Head of caudate nucleus (tissue), 42 donors: ENCODE measurements at regions not wholly inside any gene's neighbourhood (a gene's known extent, or its start where the extent isn't known, plus 50 kb on each side); places are given as distances from the start of the nearest gene placed in this dataset.
A peak's percentile ranks its signal among the peaks of the same experiment; 100 is the strongest.
"Not testable (repeated sequence)": the region's sequence is repeated elsewhere in the genome, so short reads cannot be mapped to it uniquely, and the experiment has no call there.

ENCODE experiments used
- DNase-seq, 42 donors: peaks; one replicate each; pipeline versions ENCODE4 v3.0.0 to v3.0.0-alpha.2; 2020 to 2021; ENCODE audit warnings: mixed read lengths in 7 of 42
- intact Hi-C: fragments of 100-400 bp; cut with DNase I; formaldehyde crosslinking; loops from one replicate; pipeline ENCODE4 v1.15.0; 2022

DNA sequence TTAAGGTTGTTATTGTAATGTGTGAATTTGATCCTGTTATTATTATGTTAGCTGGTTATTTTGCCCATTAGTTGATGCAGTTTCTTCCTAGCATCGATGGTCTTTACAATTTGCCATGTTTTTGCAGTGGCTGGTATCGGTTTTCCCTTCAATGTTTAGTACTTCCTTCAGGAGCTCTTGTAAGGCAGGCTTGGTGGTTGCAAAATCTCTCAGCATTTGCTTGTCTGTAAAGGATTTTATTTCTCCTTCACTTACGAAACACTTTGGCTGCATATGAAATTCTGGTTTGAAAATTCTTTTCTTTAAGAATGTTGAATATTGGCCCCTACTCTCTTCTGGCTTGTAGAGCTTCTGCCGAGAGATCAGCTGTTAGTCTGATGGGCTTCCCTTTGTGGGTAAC is 2241.4 kb upstream of the AGA start:
- intact Hi-C loops, result not testable (repeated sequence)

DNA sequence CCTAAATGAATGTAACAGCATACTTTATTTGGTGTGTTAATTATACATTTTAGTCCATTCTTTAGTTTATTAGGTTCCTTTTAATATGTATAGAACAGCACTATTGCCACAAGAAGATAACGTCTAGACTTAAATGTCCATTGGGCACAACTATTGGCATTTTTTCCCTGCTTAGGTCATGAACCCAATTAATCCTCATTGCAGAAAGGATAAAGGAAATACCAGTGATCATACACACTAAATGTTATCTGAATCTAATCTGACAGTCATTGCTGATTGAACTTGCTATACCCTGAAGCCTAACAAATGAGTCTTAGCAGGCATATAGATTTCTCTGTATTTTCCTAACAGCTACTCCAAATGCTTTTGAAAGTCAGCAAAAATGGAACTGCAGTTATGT is 2250.0 kb upstream of the AGA start:
- intact Hi-C loops, result no loop called here

More for the DNA sequence above, 2241.4 kb upstream of the AGA start:
- DNase-seq, result not testable (repeated sequence)

DNA sequence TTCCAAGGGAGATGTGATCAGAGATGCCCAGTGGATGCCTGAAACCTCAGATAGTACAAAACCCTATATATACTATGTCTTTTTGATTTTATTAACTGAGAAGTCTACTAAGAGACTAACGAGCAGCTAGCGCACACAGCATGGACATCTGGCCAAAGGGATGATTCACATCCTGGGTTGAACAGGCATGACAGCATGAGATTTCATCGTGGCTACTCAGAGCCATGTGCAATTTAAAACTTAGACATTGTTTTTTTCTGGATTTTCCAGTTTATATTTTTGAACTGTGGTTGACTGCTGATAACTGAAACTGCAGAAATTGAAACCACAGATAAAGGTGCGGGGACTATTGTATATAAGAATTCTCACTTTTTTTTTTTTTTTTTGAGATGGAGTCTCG is 2252.9 kb upstream of the AGA start:
- intact Hi-C loops, result no loop called here
- no peak for DNase-seq

More for the DNA sequence above, 2250.0 kb upstream of the AGA start:
- DNase-seq, result no peak

DNA sequence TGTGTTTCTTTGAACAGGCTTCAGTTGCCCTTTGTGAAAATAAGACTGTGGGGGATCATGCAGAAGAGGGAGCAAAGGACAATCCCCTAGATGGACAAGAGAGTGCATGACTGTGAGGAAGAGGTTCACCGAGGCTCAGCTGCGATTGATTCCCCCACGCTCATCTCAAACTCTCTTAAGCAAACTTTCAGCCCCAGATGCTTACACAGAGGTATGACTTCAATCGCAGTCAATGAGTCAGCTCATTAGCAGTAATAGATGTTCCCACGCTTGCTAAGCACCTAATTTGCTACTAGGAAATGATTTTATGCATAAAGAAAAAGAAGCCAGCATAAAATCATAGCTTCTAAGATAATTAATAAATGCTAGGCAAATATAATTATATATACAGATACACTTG is 2256.1 kb upstream of the AGA start:
- DNase-seq, result peak in 16 of 42 donors; percentile 1 to 67 (median 25)
- intact Hi-C loops, result no loop called here

DNA sequence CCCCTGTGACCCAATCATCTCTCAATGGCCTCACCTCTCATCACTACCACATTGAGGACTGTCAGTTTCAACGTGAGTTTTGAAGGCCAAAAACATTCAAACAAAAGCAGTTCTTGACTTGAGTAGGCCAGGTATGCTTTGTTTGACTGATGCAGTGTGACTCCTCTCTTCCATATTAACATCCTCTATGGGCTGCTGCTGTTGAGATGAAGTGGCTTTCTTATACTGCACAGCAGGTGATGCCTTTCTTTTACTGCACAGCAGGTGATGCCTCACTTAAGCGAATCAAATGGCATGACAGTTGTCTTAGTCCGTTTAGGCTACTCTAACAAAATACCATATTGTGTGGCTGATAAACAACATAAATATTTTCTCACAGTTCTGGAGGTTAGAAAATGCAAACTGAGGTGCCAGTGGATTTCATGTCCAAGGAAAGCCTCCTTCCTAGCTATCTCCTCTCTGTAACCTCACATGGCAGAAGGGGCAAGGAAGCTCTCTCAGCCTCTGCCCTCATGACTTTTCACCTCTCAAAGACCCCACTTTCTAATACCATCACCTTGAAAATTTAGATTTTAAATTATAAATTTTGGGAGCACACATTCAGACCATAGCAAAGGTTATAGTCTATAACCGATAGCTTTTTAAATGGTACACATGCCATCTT is 2267.9 kb upstream of the AGA start:
- intact Hi-C loops, result no loop called here

DNA sequence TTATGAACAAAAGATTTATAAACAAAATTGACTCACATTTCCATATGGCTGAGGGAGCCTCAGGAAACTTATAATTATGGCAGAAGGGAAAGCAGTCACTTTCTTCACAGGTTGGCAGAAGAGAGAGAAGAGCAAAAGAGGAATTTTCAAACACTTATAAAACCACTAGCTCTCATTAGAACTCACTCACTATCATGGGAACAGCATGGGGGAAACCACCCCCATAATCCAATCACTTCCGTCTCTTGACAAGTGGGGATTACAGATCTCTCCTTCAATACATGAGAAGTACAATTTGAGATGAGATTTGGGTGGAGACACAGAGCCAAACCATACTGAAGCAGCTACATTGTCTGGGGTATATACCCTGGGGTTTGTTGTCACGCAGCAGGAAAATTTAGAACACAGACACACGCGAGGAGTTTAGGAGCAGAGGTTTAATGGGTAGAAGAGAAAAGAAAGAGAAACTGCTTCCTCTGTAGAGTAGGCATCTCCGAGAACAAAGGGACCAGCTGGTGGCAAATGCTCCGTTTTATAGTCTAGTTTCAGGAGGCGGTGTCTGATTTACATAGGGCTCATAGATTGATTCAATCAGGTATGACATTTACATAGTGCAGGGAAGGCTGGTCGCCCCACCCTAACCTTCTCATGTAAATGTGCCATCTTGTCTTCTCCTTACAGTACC is 2277.7 kb upstream of the AGA start:
- intact Hi-C loops, result no loop called here
- no peak for DNase-seq

More for the DNA sequence above, 2267.9 kb upstream of the AGA start:
- no peak for DNase-seq

DNA sequence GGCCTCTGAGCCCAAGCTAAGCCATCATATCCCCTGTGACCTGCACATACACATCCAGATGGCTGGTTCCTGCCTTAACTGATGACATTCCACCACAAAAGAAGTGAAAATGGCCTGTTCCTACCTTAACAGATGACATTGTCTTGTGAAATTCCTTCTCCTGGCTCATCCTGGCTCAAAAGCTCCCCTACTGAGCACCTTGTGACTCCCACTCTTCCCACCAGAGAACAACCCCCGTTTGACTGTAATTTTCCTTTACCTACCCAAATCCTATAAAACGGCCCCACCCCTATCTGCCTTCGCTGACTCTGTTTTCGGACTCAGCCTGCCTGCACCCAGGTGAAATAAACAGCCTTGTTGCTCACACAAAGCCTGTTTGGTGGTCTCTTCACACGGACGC is 2284.3 kb upstream of the AGA start:
- intact Hi-C loops, DNase-seq: not testable (repeated sequence)

DNA sequence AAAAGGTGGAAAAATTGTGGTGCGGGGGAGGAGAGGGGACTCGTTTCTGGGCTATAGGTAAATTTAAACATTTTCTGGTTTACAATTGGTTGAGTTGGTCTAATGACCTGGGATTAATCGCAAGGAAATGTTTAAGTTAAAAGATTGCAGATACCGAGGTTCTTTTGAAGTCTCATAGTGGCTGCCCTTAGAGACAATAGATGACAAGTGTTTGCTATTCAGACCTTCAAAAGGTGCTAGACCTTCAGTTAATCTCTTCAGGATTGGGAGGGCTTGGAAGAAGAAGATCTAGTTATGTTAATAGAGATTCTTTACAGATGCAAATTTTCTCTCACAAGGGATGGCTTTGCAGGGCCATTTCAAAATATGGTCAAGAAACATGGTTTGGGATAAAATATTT is 2286.1 kb upstream of the AGA start:
- intact Hi-C loops, result no loop called here

DNA sequence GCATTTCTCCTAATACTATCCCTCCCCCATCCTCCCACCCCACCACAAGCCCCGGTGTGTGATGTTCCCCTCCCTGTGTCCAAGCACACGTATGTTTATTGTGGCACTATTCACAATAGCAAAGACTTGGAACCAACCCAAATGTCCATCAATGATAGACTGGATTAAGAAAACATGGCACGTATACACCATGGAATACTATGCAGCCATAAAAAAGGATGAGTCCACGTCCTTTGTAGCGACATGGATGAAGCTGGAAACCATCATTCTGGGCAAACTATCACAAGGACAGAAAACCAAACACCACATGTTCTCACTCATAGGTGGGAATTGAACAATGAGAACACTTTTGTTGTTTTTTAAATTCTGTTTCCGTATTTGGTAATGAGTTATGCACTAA is 2294.6 kb upstream of the AGA start:
- DNase-seq, intact Hi-C loops: not testable (repeated sequence)

More for the DNA sequence above, 2286.1 kb upstream of the AGA start:
- DNase-seq, result no peak

DNA sequence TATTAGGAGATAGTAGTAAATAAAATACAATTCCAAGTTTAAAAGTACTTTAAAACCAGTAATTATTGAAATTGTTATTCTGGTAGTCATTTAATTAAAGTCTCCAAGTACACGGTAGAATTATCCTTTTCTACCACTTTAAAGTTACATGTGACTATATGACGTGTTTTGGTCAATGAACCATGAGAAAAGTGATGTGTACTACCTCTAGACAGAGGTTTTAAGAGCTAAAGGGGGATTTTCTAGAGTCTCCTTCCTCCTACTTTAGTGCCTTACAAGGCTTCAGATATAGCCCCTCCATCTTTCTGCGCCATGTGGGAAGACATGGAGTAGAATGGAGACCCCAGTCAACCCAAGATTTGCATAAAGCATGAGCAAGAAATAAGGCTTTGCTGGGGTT is 2296.6 kb upstream of the AGA start:
- intact Hi-C loops, result no loop called here
- DNase-seq, result no peak

DNA sequence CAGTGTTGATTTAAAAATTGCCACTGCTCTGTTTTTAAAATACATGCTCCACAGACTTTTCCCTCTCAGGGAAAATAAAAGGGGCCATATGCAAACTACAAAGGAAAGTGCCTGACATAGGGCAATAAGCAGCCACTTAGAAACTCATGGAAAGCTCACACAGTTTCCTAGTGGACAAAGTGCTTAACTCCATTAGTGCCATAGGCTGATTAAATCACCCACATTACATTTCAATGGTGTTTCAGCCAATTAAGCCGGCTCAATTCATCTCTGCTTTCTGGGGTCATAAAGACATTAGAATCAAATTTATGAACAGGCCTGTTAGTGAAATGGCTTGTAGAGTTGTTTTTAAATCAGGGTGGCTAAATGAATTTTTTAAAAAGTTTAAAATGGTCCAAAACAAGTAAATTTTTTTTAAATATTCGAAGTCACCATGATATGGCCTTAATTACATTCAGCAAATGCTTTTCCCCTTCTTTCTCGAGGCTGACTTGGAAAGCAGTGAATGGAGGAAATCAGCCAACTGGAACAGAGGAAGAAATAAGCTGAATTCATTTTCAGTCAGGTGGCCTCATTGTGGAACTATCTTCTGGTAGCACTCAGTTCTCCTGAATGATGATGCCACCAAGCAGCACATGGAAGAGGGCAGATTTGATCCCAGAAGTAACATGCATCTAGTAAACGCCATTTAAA is 2305.1 kb upstream of the AGA start:
- DNase-seq, result no peak
- intact Hi-C loops, result no loop called here

DNA sequence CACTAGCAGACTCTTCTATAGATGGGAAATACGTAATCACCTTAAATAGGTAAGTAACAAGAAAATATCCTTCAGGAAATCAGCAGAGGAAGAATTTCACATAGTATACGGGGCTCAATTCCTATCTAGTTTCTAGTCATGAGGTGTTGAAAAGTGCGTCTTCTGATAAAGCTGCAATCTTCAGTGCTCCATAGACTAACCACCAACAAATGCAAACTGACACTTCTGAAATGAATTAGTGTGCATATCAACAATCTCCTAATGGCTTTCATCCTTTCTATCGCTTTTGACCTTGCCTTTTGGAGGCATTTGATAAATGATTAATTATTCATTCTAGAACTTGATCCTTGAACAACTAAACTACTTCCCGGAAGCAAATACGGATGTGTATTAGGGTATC is 2306.6 kb upstream of the AGA start:
- intact Hi-C loops, result no loop called here
- DNase-seq, result no peak

DNA sequence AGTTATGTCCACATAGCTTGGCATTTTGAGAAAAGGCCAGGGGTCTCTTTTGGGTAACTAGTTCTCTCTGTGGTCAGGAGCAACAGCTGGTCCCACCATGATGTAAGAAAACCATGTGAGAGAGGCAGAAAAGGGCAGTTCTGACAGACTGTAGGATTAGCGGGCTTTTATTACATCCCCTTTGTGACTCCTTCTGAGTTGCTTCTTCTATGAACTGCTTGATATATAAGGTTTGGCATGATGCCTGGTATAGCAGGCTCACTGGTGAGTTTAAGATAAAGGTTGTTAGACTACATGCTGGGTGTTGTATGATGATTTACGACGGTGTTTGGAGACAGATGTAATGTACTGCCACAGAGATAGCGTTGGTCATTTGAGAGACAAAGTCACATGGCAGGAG is 2308.1 kb upstream of the AGA start:
- intact Hi-C loops, result no loop called here
- no peak for DNase-seq

DNA sequence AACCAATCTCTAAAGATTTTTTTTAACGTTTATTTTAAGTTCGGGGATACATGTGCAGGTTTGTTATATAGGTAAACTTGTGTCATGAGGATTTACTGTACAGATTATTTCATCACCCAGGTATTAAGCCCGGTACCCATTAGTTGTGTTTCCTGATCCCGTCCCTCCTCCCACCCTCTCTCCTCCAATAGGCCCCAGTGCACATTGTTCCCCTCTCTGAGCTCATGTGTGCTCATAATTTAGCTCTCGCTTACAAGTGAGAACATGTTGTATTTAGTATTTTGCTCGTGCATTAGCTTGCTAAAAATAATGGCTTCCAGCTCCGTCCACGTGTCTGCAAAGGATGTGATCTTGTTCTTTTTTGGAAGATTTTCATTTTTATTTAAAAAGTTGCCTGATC is 2309.4 kb upstream of the AGA start:
- no peak for DNase-seq
- intact Hi-C loops, result no loop called here

DNA sequence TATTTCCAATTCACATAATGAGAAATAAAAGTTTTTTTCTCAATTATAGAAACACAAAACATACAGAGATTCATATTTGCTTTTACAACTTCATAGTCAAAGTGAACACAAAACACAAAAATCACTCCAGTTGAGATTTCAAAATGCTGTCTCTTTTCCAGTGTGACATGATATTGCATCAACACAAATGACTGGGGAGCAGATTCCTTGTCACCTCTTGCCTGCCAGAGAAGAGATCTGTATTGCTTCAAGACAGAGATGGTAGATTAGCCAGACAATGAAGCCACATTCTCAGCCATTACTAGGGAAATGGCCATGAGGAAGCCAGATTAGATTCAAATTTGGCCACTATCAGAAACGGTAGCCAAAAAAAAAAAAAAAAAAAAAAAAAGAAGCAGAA is 2313.1 kb upstream of the AGA start:
- intact Hi-C loops, result no loop called here
- no peak for DNase-seq

DNA sequence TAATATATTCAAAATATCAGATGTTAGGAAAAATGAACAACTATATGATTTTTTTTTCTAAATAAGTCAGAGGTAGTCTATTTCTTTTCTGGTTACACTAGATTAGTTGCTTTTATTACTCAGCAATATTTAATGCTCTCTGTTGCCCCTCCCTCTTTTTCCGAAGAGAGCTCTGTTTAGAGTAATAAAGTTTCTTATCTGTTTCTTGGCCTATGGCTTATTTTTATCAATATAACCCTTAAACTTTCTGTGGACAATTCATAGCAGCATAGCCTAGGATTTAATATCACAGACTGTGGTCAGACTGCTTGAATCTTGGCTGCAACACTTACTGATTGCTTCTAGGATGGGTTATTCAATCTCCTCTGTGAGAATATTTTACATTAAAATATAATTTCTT is 2315.4 kb upstream of the AGA start:
- DNase-seq, result no peak
- intact Hi-C loops, result no loop called here

DNA sequence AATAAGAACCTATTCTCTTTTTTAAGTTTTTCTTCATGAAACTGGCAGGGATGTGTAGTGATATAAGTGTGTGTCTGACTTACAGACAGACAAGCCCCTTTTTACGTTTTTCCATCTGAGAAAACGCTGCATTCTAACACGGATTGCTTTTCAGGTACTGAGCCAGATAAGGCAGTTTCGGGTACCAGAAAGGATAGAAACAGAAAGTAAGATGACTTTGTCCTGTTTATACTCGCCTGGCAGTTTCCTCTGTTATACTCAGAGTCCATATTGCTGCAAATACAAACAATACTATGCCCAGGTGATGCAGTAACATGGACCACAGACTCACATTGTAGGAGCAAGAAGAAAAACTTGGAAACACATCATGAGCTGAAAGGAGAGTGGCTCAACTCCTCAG is 2320.6 kb upstream of the AGA start:
- intact Hi-C loops, result no loop called here
- DNase-seq, result no peak

DNA sequence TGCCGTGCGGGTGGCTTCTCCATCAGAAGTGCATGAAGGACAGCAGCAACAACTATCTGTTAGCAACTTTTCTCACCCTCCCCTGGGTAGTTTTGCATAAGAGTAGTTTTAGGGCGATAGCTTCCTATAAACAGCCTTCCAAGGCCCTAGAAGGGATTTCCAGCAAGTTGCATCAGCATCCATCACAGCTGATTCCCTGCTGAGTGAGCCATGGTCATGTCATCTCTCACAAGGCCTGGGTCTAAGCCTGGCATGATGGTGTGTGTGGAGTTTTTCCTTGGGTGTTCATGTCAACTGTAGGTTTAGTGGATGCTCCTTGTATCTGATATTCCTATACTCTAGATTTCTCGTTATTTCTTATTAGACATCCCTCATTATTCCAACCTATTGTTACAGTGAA is 2324.7 kb upstream of the AGA start:
- intact Hi-C loops, result no loop called here
- DNase-seq, result no peak

DNA sequence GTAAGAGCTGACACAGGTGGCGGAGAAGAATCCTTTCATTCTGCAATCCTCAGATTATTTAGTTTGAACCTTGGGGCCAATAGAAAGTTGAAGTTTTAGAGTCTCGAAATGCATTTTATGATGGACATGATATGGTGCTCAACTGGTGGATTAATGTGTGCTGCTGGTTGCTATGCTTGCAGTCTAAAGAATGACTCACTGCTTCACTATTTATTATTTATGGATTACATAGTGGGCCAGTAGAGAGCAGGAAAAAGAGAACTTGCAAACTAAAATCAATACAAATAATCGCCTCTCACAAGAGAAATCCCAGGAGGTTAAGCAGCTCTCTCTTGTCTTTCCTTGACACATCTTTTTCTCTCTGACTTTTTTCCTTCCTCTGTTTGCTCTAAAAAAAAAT is 2326.8 kb upstream of the AGA start:
- no peak for DNase-seq
- intact Hi-C loops, result no loop called here

DNA sequence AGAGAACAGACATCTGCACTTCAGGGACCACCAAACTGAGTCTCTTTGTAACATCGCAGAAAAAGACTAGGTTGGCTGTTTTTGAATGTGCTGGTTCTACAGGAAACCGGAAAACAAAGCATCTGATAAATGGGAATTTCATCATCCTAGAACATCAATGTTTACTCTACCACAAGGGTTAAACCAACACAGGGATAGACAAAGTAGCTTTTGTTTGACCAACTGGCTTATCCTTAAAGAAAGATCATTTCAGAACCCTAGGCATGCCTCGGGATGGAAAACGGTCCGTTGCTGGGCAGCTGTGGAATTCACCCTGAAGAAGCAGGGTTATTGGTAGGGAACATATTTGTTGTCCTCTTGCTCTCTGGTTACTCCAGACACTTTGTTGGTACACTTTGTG is 2355.5 kb upstream of the AGA start:
- DNase-seq, result no peak
- intact Hi-C loops, result no loop called here

DNA sequence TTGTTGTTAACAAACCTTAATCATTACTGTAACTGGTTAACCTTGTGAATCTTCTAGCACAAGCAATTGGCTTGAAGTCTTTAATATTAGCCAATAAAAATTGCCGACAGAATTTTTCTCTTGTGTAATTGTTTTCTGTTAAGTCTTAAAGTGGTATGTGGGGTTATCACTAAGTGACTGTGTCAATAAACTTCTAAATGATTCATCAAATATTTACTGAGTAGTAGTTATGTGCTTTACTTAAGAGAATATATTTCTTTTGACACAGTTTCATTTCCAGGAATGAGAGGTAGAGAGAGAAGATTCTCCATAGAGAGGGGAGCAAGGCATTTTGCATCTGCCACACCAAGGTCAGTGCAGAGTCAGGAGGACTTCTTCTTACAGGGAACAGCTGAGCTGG is 2361.6 kb upstream of the AGA start:
- intact Hi-C loops, result no loop called here
- DNase-seq, result no peak
